ENCODE measurements at regions not wholly inside any gene's neighbourhood (a gene's known extent, or its start where the extent isn't known, plus 50 kb on each side); places are given as distances from the start of the nearest gene placed in this dataset.

- ATAC-seq (no peak), DNase-seq (no peak)
- no peaks in the 10 kb centered on the region for H3K4me1 ChIP-seq
- 71 to 85% (median 73%) methylated on average over 10 of the region's 10 CpGs for WGBS, 4 donors
- H3K9me3 ChIP-seq, result no peaks in the 10 kb centered on the region
- H3K27ac ChIP-seq, result no peak overlapping the region
- intact Hi-C loops (cut with DNase I), result no loop called here
- no peak overlapping the region for H3K4me3 ChIP-seq
- H3K27me3 ChIP-seq, result peaks cover 0 to 67% (median 8%) of the 10 kb centered on the region in 9 donors
- TF ChIP-seq POLR2A (IDR thresholded peaks at IDR 0.05), result no peak
- TF ChIP-seq CTCF (IDR thresholded peaks at IDR 0.05), result no peak
- H3K36me3 ChIP-seq, result no peaks in the 10 kb centered on the region
These were observed 101.6 kb upstream of the PRR20G start for GRCh38 chr3:127389420-127389819.

- Histone ChIP-seq H3K4me1 (no peaks in the 10 kb centered on the region), H3K9me3 (no peaks in the 10 kb centered on the region), H3K27ac (no peak overlapping the region), H3K4me3 (no peak overlapping the region), H3K27me3 (peaks cover 0 to 57% (median 6%) of the 10 kb centered on the region in 9 donors), H3K36me3 (no peaks in the 10 kb centered on the region)
- TF ChIP-seq CTCF (IDR thresholded peaks at IDR 0.05) (no peak), POLR2A (IDR thresholded peaks at IDR 0.05) (no peak)
- 67 to 72% (median 70%) methylated on average over 8 to 9 of the region's 9 CpGs for WGBS, 4 donors
- no peak for DNase-seq
- intact Hi-C loops (cut with DNase I), result no loop called here
- no peak for ATAC-seq
These were observed 100.6 kb upstream of the PRR20G start for GRCh38 chr3:127388427-127388826.

GRCh38 chr3:127387556-127388153, 99.8 kb upstream of the PRR20G start:
- intact Hi-C loops (cut with DNase I), result no loop called here
- DNase-seq, result peak in 1 of 5 donors; percentile 18
- no peak for ATAC-seq

GRCh38 chr3:127387119-127387518, 99.3 kb upstream of the PRR20G start:
- intact Hi-C loops (cut with DNase I), result no loop called here
- no peak for ATAC-seq
- H3K4me1 ChIP-seq, result no peaks in the 10 kb centered on the region
- no peak overlapping the region for H3K4me3 ChIP-seq
- no peak overlapping the region for H3K27ac ChIP-seq
- peak in 1 of 5 donors; percentile 12 for DNase-seq
- TF ChIP-seq CTCF (IDR thresholded peaks at IDR 0.05) (no peak), POLR2A (IDR thresholded peaks at IDR 0.05) (no peak)
- no peaks in the 10 kb centered on the region for H3K36me3 ChIP-seq
- peaks cover 0 to 47% (median 6%) of the 10 kb centered on the region in 9 donors for H3K27me3 ChIP-seq
- peaks cover 0 to 4% (median 0%) of the 10 kb centered on the region in 12 donors for H3K9me3 ChIP-seq
- 79 to 92% (median 80%) methylated on average over 8 of the region's 8 CpGs for WGBS, 4 donors

More at GRCh38 chr3:127387556-127388153, 99.8 kb upstream of the PRR20G start:
- Histone ChIP-seq H3K27me3 (peaks cover 0 to 52% (median 6%) of the 10 kb centered on the region in 9 donors), H3K27ac (no peak overlapping the region), H3K4me3 (no peak overlapping the region), H3K4me1 (no peaks in the 10 kb centered on the region), H3K9me3 (peaks cover 0 to 3% (median 0%) of the 10 kb centered on the region in 12 donors), H3K36me3 (no peaks in the 10 kb centered on the region)
- WGBS, 4 donors, result 72 to 74% (median 74%) methylated on average over 8 of the region's 8 CpGs
- TF ChIP-seq CTCF (IDR thresholded peaks at IDR 0.05) (no peak), POLR2A (IDR thresholded peaks at IDR 0.05) (no peak)
